PC-3 (cell line): ENCODE measurements at regions not wholly inside any gene's neighbourhood (a gene's known extent, or its start where the extent isn't known, plus 50 kb on each side); places are given as distances from the start of the nearest gene placed in this dataset.

Experiments used
- EZH2 ChIP-seq: fragments of 300-600 bp; sonication (generic); IDR thresholded peaks from one replicate; pipeline ENCODE4 v1.6.1; 2017; ENCODE audit warnings: antibody characterized with exemption, mild to moderate bottlenecking, low read length; ENCODE audit not compliant: unreplicated experiment
- EZH2phosphoT487 ChIP-seq: fragments of 300-600 bp; sonication (generic); IDR thresholded peaks from 2 replicates; pipeline ENCODE4 v1.6.1; 2018; ENCODE audit warnings: mild to moderate bottlenecking, antibody characterized with exemption, low read length, borderline replicate concordance
- TF ChIP-seq, protein P1 (sequence below): fragments of 300-600 bp; sonication (generic); conservative IDR thresholded peaks from 2 replicates; pipeline ENCODE4 v1.5.1; 2017; ENCODE audit warnings: antibody characterized with exemption, low read depth, mild to moderate bottlenecking, low read length

DNA sequence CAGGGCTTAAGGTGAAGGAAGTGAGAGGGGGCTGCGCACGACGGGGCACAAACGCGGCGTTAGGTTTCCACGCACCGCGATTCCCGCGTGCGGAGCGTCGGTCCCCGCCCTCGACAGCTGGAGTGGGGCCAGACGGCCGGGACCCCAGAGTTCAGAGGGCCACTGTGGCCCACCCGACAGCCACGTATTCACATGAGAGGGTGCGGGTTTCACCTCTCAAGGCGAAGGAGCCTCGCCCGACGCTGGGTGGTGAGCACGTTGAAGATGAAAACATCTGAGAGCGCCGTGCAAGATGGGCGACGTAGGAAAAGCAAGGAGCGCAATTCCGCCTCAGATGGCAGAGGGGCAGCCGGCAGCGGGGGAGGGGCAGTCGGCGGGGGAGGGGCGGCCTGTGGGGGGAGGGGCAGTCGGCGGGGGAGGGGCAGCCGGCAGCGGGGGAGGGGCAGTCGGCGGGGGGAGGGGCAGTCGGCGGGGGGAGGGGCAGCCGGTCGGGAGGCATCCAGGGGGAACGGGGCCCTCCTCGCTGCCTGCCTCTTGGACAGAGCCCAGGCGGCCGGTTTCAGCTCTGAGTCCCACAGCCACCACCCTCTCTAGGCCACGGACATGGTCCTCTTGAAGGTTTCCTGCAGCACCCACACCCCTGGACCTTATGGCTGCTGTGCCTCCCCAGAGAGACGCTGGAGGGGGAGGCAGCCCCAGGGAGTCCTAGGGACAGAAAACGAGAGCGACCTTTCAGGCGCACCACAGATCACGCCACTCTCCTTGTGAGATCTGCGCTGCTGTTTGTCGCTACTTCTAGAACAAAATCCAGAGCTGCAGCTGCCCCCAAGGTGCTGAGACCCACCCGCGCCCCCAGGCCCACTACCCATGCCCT, 113.7 kb downstream of the DLL1 start:
- TF ChIP-seq, protein P1, sequence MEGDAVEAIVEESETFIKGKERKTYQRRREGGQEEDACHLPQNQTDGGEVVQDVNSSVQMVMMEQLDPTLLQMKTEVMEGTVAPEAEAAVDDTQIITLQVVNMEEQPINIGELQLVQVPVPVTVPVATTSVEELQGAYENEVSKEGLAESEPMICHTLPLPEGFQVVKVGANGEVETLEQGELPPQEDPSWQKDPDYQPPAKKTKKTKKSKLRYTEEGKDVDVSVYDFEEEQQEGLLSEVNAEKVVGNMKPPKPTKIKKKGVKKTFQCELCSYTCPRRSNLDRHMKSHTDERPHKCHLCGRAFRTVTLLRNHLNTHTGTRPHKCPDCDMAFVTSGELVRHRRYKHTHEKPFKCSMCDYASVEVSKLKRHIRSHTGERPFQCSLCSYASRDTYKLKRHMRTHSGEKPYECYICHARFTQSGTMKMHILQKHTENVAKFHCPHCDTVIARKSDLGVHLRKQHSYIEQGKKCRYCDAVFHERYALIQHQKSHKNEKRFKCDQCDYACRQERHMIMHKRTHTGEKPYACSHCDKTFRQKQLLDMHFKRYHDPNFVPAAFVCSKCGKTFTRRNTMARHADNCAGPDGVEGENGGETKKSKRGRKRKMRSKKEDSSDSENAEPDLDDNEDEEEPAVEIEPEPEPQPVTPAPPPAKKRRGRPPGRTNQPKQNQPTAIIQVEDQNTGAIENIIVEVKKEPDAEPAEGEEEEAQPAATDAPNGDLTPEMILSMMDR = no peak
- TF ChIP-seq EZH2 = no peak
- TF ChIP-seq EZH2phosphoT487 = no peak
